WTC11 (cell line): ENCODE measurements at regions not wholly inside any gene's neighbourhood (a gene's known extent, or its start where the extent isn't known, plus 50 kb on each side); places are given as distances from the start of the nearest gene placed in this dataset.

ENCODE experiments used
- ATF1 ChIP-seq: sonication (generic); formaldehyde crosslinking; IDR thresholded peaks from 2 replicates; pipeline ENCODE4 v1.8.1; 2023; ENCODE audit warnings: mild to moderate bottlenecking, moderate library complexity, missing genetic modification reagents
- ETV6 ChIP-seq: sonication (generic); formaldehyde crosslinking; IDR thresholded peaks from 2 replicates; pipeline ENCODE4 v1.8.1; 2022; ENCODE audit warnings: mild to moderate bottlenecking, missing genetic modification reagents
- FOXK1 ChIP-seq: sonication (generic); formaldehyde crosslinking; IDR thresholded peaks from 2 replicates; pipeline ENCODE4 v1.8.0; 2022; ENCODE audit warnings: mild to moderate bottlenecking, moderate library complexity, missing genetic modification reagents
- NFYB ChIP-seq: sonication (generic); formaldehyde crosslinking; conservative IDR thresholded peaks from 2 replicates; pipeline ENCODE4 v1.8.0; 2022; ENCODE audit warnings: low read depth, missing genetic modification reagents
- SMAD3 ChIP-seq: sonication (generic); formaldehyde crosslinking; IDR thresholded peaks from 2 replicates; pipeline ENCODE4 v1.8.0; 2022; ENCODE audit warnings: missing genetic modification reagents, mild to moderate bottlenecking, borderline replicate concordance
- ZBTB21 ChIP-seq: sonication (generic); formaldehyde crosslinking; IDR thresholded peaks from 2 replicates; pipeline ENCODE4 v1.8.1; 2023; ENCODE audit warnings: mild to moderate bottlenecking, missing genetic modification reagents, borderline replicate concordance
- TF ChIP-seq, protein P1 (sequence below): sonication (generic); formaldehyde crosslinking; IDR thresholded peaks from 2 replicates; pipeline ENCODE4 v1.8.0; 2022; ENCODE audit warnings: mild to moderate bottlenecking, missing genetic modification reagents
- TF ChIP-seq, protein P2 (sequence below): fragments of 200-600 bp; IDR thresholded peaks from 2 replicates; pipeline ENCODE4 v1.8.0; 2022; ENCODE audit warnings: antibody characterized with exemption
- TF ChIP-seq, protein P3 (sequence below): sonication (generic); formaldehyde crosslinking; IDR thresholded peaks from 2 replicates; pipeline ENCODE4 v1.8.1; 2023; ENCODE audit warnings: mild to moderate bottlenecking, missing genetic modification reagents
- TF ChIP-seq, protein P4 (sequence below): sonication (generic); formaldehyde crosslinking; IDR thresholded peaks from 2 replicates; pipeline ENCODE4 v1.8.1; 2023; ENCODE audit warnings: mild to moderate bottlenecking, missing genetic modification reagents

DNA sequence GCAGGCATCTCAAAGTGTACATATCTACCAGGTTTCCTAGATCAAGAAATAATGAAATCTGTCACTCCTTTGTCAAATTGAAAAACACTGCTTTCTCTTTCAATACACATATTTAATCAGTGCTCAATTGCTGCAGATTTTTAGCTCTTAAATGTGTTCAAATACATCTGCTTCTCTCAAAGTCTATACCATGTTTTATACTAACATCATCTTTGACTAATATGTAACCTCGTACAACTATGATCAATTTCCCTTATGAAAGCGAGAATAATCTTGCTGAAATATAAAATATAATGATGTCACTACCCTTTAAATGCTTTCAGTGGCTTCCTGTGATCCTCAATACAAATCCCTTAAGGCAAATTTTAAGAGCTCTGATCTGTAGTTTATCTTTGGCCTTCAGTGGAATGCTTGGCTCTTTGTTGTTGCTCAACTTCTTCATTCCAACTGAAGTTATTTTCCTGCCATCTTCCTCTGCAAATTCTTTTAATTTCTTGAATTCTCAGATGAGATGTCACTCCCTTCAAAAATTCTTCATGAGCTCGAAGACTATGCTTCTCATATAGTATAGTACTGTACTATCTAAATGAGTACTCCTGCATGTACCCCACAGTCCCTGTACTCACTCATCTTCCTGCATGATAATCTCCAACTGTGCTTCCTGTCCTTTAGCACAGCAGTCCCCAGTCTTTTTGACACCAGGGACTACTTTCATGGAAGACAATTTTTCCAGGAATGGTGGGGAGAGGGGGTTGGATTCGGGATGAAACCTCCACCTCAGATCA, 545.1 kb upstream of the GJE1 start:
- TF ChIP-seq SMAD3 (no peak), ATF1 (no peak), ETV6 (CRISPR knock-in tag) (no peak), ZBTB21 (CRISPR knock-in tag) (no peak), NFYB (CRISPR knock-in tag) (no peak), FOXK1 (CRISPR knock-in tag) (no peak)
- TF ChIP-seq, protein P1, sequence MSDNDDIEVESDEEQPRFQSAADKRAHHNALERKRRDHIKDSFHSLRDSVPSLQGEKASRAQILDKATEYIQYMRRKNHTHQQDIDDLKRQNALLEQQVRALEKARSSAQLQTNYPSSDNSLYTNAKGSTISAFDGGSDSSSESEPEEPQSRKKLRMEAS, result no peak
- TF ChIP-seq, protein P2, sequence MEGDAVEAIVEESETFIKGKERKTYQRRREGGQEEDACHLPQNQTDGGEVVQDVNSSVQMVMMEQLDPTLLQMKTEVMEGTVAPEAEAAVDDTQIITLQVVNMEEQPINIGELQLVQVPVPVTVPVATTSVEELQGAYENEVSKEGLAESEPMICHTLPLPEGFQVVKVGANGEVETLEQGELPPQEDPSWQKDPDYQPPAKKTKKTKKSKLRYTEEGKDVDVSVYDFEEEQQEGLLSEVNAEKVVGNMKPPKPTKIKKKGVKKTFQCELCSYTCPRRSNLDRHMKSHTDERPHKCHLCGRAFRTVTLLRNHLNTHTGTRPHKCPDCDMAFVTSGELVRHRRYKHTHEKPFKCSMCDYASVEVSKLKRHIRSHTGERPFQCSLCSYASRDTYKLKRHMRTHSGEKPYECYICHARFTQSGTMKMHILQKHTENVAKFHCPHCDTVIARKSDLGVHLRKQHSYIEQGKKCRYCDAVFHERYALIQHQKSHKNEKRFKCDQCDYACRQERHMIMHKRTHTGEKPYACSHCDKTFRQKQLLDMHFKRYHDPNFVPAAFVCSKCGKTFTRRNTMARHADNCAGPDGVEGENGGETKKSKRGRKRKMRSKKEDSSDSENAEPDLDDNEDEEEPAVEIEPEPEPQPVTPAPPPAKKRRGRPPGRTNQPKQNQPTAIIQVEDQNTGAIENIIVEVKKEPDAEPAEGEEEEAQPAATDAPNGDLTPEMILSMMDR, result no peak
- TF ChIP-seq, protein P3, sequence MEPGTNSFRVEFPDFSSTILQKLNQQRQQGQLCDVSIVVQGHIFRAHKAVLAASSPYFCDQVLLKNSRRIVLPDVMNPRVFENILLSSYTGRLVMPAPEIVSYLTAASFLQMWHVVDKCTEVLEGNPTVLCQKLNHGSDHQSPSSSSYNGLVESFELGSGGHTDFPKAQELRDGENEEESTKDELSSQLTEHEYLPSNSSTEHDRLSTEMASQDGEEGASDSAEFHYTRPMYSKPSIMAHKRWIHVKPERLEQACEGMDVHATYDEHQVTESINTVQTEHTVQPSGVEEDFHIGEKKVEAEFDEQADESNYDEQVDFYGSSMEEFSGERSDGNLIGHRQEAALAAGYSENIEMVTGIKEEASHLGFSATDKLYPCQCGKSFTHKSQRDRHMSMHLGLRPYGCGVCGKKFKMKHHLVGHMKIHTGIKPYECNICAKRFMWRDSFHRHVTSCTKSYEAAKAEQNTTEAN (CRISPR knock-in tag), result no peak
- TF ChIP-seq, protein P4, sequence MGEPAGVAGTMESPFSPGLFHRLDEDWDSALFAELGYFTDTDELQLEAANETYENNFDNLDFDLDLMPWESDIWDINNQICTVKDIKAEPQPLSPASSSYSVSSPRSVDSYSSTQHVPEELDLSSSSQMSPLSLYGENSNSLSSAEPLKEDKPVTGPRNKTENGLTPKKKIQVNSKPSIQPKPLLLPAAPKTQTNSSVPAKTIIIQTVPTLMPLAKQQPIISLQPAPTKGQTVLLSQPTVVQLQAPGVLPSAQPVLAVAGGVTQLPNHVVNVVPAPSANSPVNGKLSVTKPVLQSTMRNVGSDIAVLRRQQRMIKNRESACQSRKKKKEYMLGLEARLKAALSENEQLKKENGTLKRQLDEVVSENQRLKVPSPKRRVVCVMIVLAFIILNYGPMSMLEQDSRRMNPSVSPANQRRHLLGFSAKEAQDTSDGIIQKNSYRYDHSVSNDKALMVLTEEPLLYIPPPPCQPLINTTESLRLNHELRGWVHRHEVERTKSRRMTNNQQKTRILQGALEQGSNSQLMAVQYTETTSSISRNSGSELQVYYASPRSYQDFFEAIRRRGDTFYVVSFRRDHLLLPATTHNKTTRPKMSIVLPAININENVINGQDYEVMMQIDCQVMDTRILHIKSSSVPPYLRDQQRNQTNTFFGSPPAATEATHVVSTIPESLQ (CRISPR knock-in tag), result no peak
